NCI-H345 treated with DMSO at 0.1 percent for 48 hours (cell line): ENCODE measurements at regions not wholly inside any gene's neighbourhood (a gene's known extent, or its start where the extent isn't known, plus 50 kb on each side); places are given as distances from the start of the nearest gene placed in this dataset.
"Not testable (repeated sequence)": the region's sequence is repeated elsewhere in the genome, so short reads cannot be mapped to it uniquely, and the experiment has no call there.

Experiments used
- DNase-seq: peaks from one replicate; lab custom pipeline; 2025; ENCODE audit not compliant: unreplicated experiment; lab: John Stamatoyannopoulos, UW

GRCh38 chr5:18395126-18396110, 761.2 kb downstream of the TAF11L14 start:
- no peak for DNase-seq

GRCh38 chr5:18397371-18397770, 763.1 kb downstream of the TAF11L14 start:
- DNase-seq: no peak

GRCh38 chr5:18397891-18398290, 763.6 kb downstream of the TAF11L14 start:
- no peak for DNase-seq

- not testable (repeated sequence) for DNase-seq
These were observed 765.4 kb downstream of the TAF11L14 start for GRCh38 chr5:18399461-18400327.

GRCh38 chr5:18403141-18403540, 768.9 kb downstream of the TAF11L14 start:
- no peak for DNase-seq

GRCh38 chr5:18403941-18404438, 769.7 kb downstream of the TAF11L14 start:
- no peak for DNase-seq

GRCh38 chr5:18420711-18421110, 786.5 kb downstream of the TAF11L14 start:
- no peak for DNase-seq

GRCh38 chr5:18433336-18433735, 799.1 kb downstream of the TAF11L14 start:
- peak; percentile 17 for DNase-seq

GRCh38 chr5:18438126-18438525, 803.9 kb downstream of the TAF11L14 start:
- DNase-seq: no peak

GRCh38 chr5:18455521-18455920, 821.3 kb downstream of the TAF11L14 start:
- DNase-seq: no peak

- DNase-seq: no peak
These were observed 823.0 kb downstream of the TAF11L14 start for GRCh38 chr5:18457255-18457654.

GRCh38 chr5:18461766-18462165, 827.5 kb downstream of the TAF11L14 start:
- no peak for DNase-seq

GRCh38 chr5:18465833-18466681, 831.8 kb downstream of the TAF11L14 start:
- peak; percentile 40 for DNase-seq

GRCh38 chr5:18466731-18467130, 832.5 kb downstream of the TAF11L14 start:
- no peak for DNase-seq

- DNase-seq: not testable (repeated sequence)
These were observed 837.5 kb downstream of the TAF11L14 start for GRCh38 chr5:18471791-18472190.

GRCh38 chr5:18483451-18483850, 849.2 kb downstream of the TAF11L14 start:
- DNase-seq: peak; percentile 5

- no peak for DNase-seq
These were observed 853.7 kb downstream of the TAF11L14 start for GRCh38 chr5:18487928-18488480.

- no peak for DNase-seq
These were observed 855.4 kb downstream of the TAF11L14 start for GRCh38 chr5:18489703-18490102.

- DNase-seq: no peak
These were observed 857.1 kb downstream of the TAF11L14 start for GRCh38 chr5:18491349-18491748.

GRCh38 chr5:18495157-18495556, 860.9 kb downstream of the TAF11L14 start:
- no peak for DNase-seq
